ENCODE measurements at regions not wholly inside any gene's neighbourhood (a gene's known extent, or its start where the extent isn't known, plus 50 kb on each side); places are given as distances from the start of the nearest gene placed in this dataset.
"Not testable (repeated sequence)": the region's sequence is repeated elsewhere in the genome, so short reads cannot be mapped to it uniquely, and the experiment has no call there.

DNA sequence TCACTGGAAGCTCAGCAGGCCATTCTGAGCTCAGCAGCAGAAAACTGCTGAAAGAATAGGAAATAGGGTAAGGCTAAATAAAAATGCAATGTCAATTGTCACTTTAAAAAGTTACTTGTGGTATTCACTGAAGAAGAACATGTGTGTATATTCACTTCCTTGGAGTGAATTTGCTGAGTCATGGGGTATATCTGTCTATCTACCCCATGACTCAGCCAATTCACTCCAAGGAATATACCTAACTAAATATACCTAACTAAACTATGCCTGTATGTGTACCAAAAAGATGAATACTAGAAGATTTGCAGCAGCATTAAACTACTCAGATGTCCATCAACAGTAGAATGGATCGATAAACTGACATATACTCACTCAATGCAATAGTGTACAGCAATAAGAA, 69.5 kb upstream of the KCNAB1 start:
- CTCF ChIA-PET, result no interaction called here
- peaks cover 3% of the 10 kb centered on the region for H3K9me3 Mint-ChIP-seq (ENCODE audit: low read depth, unreplicated experiment)

DNA sequence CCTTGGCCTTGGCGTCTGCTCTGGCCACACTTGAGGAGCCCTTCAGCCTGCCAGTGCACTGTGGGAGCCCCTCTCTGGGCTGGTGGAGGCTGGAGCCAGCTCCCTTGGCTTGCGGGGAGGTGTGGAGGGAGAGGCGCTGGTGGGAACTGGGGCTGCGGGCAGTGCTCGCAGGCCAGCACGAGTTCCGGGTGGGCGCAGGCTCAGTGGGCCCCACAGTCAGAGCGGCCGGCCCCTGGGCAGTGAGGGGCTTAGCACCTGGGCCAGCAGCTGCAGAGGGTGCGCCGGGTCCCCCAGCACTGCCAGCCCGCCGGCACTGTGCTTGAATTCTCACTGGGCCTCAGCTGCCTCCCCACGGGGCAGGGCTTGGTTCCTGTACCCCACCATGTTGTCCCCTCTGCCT, 68.7 kb upstream of the KCNAB1 start:
- CTCF ChIA-PET, result interaction anchor here (2.3 kb wide), 1 partner anchor 8 kb away, joined by 7 read pairs; no protein-coding TSS in a partner anchor
- H3K36me3 Mint-ChIP-seq (ENCODE audit: insufficient read depth, unreplicated experiment), result no peaks in the 10 kb centered on the region
- no peak for DNase-seq
- H3K27ac Mint-ChIP-seq (ENCODE audit: unreplicated experiment), result no peak overlapping the region
- intact Hi-C loops (cut with micrococcal nuclease; ENCODE audit: unreplicated experiment), result no loop called here
- no peak overlapping the region for H3K4me3 Mint-ChIP-seq (ENCODE audit: low read depth, unreplicated experiment)
- H3K9me3 Mint-ChIP-seq (ENCODE audit: low read depth, unreplicated experiment), result peaks cover 3% of the 10 kb centered on the region
- H3K27me3 Mint-ChIP-seq (ENCODE audit: unreplicated experiment), result peaks cover 4% of the 10 kb centered on the region
- TF ChIP-seq, protein P1, sequence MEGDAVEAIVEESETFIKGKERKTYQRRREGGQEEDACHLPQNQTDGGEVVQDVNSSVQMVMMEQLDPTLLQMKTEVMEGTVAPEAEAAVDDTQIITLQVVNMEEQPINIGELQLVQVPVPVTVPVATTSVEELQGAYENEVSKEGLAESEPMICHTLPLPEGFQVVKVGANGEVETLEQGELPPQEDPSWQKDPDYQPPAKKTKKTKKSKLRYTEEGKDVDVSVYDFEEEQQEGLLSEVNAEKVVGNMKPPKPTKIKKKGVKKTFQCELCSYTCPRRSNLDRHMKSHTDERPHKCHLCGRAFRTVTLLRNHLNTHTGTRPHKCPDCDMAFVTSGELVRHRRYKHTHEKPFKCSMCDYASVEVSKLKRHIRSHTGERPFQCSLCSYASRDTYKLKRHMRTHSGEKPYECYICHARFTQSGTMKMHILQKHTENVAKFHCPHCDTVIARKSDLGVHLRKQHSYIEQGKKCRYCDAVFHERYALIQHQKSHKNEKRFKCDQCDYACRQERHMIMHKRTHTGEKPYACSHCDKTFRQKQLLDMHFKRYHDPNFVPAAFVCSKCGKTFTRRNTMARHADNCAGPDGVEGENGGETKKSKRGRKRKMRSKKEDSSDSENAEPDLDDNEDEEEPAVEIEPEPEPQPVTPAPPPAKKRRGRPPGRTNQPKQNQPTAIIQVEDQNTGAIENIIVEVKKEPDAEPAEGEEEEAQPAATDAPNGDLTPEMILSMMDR (IDR thresholded peaks at IDR 0.05; ENCODE audit: unreplicated experiment), result no peak
- no peaks in the 10 kb centered on the region for H3K4me1 Mint-ChIP-seq (ENCODE audit: low read depth, unreplicated experiment)
- no TSS peak for BruUV-seq (replicated peaks)

More for the DNA sequence above, 69.5 kb upstream of the KCNAB1 start:
- DNase-seq, result no peak
- intact Hi-C loops (cut with micrococcal nuclease; ENCODE audit: unreplicated experiment), result no loop called here
- no TSS peak for BruUV-seq (replicated peaks)
- Mint-ChIP-seq H3K4me3 (ENCODE audit: low read depth, unreplicated experiment) (no peak overlapping the region), H3K36me3 (ENCODE audit: insufficient read depth, unreplicated experiment) (no peaks in the 10 kb centered on the region), H3K4me1 (ENCODE audit: low read depth, unreplicated experiment) (no peaks in the 10 kb centered on the region), H3K27me3 (ENCODE audit: unreplicated experiment) (no peaks in the 10 kb centered on the region), H3K27ac (ENCODE audit: unreplicated experiment) (no peak overlapping the region)
- TF ChIP-seq, protein P1 (IDR thresholded peaks at IDR 0.05; ENCODE audit: unreplicated experiment), result no peak

- CTCF ChIA-PET, result interaction anchor here (2.3 kb wide), 1 partner anchor 9 kb away, joined by 7 read pairs; no protein-coding TSS in a partner anchor
- Mint-ChIP-seq H3K4me1 (ENCODE audit: low read depth, unreplicated experiment) (no peaks in the 10 kb centered on the region), H3K36me3 (ENCODE audit: insufficient read depth, unreplicated experiment) (no peaks in the 10 kb centered on the region), H3K27ac (ENCODE audit: unreplicated experiment) (no peak overlapping the region), H3K27me3 (ENCODE audit: unreplicated experiment) (peaks cover 9% of the 10 kb centered on the region), H3K9me3 (ENCODE audit: low read depth, unreplicated experiment) (peaks cover 3% of the 10 kb centered on the region), H3K4me3 (ENCODE audit: low read depth, unreplicated experiment) (no peak overlapping the region)
- TF ChIP-seq, protein P1 (IDR thresholded peaks at IDR 0.05; ENCODE audit: unreplicated experiment), result no peak
- no TSS peak for BruUV-seq (replicated peaks)
- DNase-seq, result no peak
- intact Hi-C loops (cut with micrococcal nuclease; ENCODE audit: unreplicated experiment), result no loop called here
These were observed 68.3 kb upstream of the KCNAB1 start for GRCh38 chr3:156052115-156052514.

DNA sequence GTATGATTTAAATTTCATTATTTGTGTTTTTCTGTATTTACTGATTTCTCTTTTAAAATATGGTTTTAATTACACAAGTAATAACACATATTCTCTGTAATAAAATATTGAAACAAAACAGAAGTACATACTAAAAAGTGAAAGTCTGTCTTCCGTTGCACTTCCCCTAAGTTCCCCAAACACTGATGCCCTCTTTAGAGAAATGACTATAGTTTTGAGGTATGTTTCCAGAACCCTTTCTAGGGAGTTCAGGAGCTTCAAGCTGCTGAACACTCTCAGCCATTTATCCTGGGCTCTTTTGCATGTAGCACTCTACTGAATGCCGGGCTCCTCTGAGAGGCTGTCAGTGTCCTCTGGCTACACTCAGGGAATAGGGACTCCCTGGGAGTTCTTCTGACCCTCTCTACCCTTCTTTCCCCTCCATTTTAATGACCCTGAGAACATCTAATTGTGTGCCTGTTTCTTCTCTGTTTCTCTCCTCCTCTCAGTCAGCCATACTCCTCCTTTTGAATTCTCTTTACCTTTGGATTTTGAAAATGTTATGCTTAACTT, 60.4 kb upstream of the KCNAB1 start:
- intact Hi-C loops (cut with micrococcal nuclease; ENCODE audit: unreplicated experiment), result no loop called here
- Mint-ChIP-seq H3K27me3 (ENCODE audit: unreplicated experiment) (peaks cover 59% of the 10 kb centered on the region), H3K4me1 (ENCODE audit: low read depth, unreplicated experiment) (no peaks in the 10 kb centered on the region), H3K9me3 (ENCODE audit: low read depth, unreplicated experiment) (no peaks in the 10 kb centered on the region), H3K36me3 (ENCODE audit: insufficient read depth, unreplicated experiment) (no peaks in the 10 kb centered on the region), H3K4me3 (ENCODE audit: low read depth, unreplicated experiment) (no peak overlapping the region), H3K27ac (ENCODE audit: unreplicated experiment) (no peak overlapping the region)
- no TSS peak for BruUV-seq (replicated peaks)
- DNase-seq, result no peak
- CTCF ChIA-PET, result no interaction called here
- TF ChIP-seq, protein P1 (IDR thresholded peaks at IDR 0.05; ENCODE audit: unreplicated experiment), result no peak

GRCh38 chr3:156068151-156068550, 52.2 kb upstream of the KCNAB1 start:
- H3K27ac Mint-ChIP-seq (ENCODE audit: unreplicated experiment); H3K4me3 Mint-ChIP-seq (ENCODE audit: low read depth, unreplicated experiment); H3K9me3 Mint-ChIP-seq (ENCODE audit: low read depth, unreplicated experiment); CTCF ChIA-PET; H3K36me3 Mint-ChIP-seq (ENCODE audit: insufficient read depth, unreplicated experiment); BruUV-seq (replicated peaks); H3K4me1 Mint-ChIP-seq (ENCODE audit: low read depth, unreplicated experiment); intact Hi-C loops (cut with micrococcal nuclease; ENCODE audit: unreplicated experiment); DNase-seq: not testable (repeated sequence)
- H3K27me3 Mint-ChIP-seq (ENCODE audit: unreplicated experiment), result peaks cover 46% of the 10 kb centered on the region
